Endodermal cell (in vitro differentiated cells): ENCODE measurements at regions not wholly inside any gene's neighbourhood (a gene's known extent, or its start where the extent isn't known, plus 50 kb on each side); places are given as distances from the start of the nearest gene placed in this dataset.

Source experiments
- DNase-seq: peaks from one replicate; pipeline ENCODE4 v3.0.0-alpha.2; 2017
- H3K27ac ChIP-seq: 2 replicates; pipeline ENCODE4 v1.5.1; 2013; ENCODE audit warnings: mild to moderate bottlenecking, low read depth, low read length, moderate library complexity
- H3K27me3 ChIP-seq: 2 replicates; pipeline ENCODE4 v1.6.1; 2013; ENCODE audit warnings: mild to moderate bottlenecking, low read length, moderate library complexity; ENCODE audit not compliant: insufficient read depth, control insufficient read depth, poor library complexity, severe bottlenecking
- H3K36me3 ChIP-seq: 2 replicates; pipeline ENCODE4 v1.7.0; 2013; ENCODE audit warnings: mild to moderate bottlenecking, low read length, moderate library complexity; ENCODE audit not compliant: control insufficient read depth, insufficient read depth
- H3K4me1 ChIP-seq: one replicate; pipeline ENCODE4 v1.7.0; 2013; ENCODE audit warnings: low read length; ENCODE audit not compliant: control insufficient read depth, insufficient read depth
- H3K4me3 ChIP-seq: 2 replicates; pipeline ENCODE4 v1.5.1; 2013; ENCODE audit warnings: mild to moderate bottlenecking, low read length, moderate library complexity
- H3K9ac ChIP-seq: 2 replicates; pipeline ENCODE4 v1.6.1; 2013; ENCODE audit warnings: mild to moderate bottlenecking, low read length, moderate library complexity; ENCODE audit not compliant: poor library complexity, severe bottlenecking; ENCODE audit errors: extremely low read depth
- H3K9me3 ChIP-seq: 2 replicates; pipeline ENCODE4 v1.6.1; 2013; ENCODE audit warnings: mild to moderate bottlenecking, low read length, moderate library complexity; ENCODE audit not compliant: control insufficient read depth
- H3K27ac Mint-ChIP-seq: 2 replicates; pipeline ENCODE4 v1.8.0; 2020; ENCODE audit warnings: mixed read lengths
- H3K27me3 Mint-ChIP-seq: 2 replicates; pipeline ENCODE4 v1.8.0; 2021; ENCODE audit warnings: mild to moderate bottlenecking, mixed read lengths; ENCODE audit not compliant: insufficient read depth
- H3K36me3 Mint-ChIP-seq: 2 replicates; pipeline ENCODE4 v1.8.0; 2020; ENCODE audit warnings: low read depth, mixed read lengths
- H3K4me1 Mint-ChIP-seq: 2 replicates; pipeline ENCODE4 v1.8.0; 2020; ENCODE audit warnings: mixed read lengths
- H3K4me3 Mint-ChIP-seq: 2 replicates; pipeline ENCODE4 v1.8.0; 2020; ENCODE audit warnings: mild to moderate bottlenecking, moderate library complexity, mixed read lengths
- H3K9me3 Mint-ChIP-seq: 2 replicates; pipeline ENCODE4 v1.8.0; 2020; ENCODE audit warnings: mild to moderate bottlenecking, mixed read lengths
- CTCF ChIP-seq: fragments of 200-600 bp; sonication (generic); conservative IDR thresholded peaks from 2 replicates; pipeline ENCODE4 v1.5.0; 2021; ENCODE audit warnings: antibody characterized with exemption, mild to moderate bottlenecking
- WGBS, 2 experiments: methylation state at CpG; one replicate each; pipeline versions ENCODE4 v1.1.5 to v1.1.7; 2013; ENCODE audit warnings: missing lambda C conversion rate in 2 of 2, mixed read lengths in 1 of 2; ENCODE audit not compliant: insufficient coverage in 1 of 2, insufficient read length in 1 of 2; 5-methylcytosine and 5-hydroxymethylcytosine counted together

GRCh38 chr17:70618641-70619040 lies 449.3 kb downstream of the KCNJ2 start:
- H3K9ac ChIP-seq = no peak overlapping the region
- DNase-seq = no peak
- no peaks in the 10 kb centered on the region for H3K4me1 ChIP-seq
- H3K27ac ChIP-seq = no peak overlapping the region
- no peaks in the 10 kb centered on the region for H3K27me3 ChIP-seq
- no peak overlapping the region for H3K27ac Mint-ChIP-seq
- no peaks in the 10 kb centered on the region for H3K9me3 ChIP-seq
- H3K4me3 Mint-ChIP-seq = no peak overlapping the region
- no peak overlapping the region for H3K4me3 ChIP-seq
- 87 to 92% methylated on average over 2 to 4 of the region's 4 CpGs for WGBS, 2 experiments
- no peaks in the 10 kb centered on the region for H3K36me3 Mint-ChIP-seq
- H3K27me3 Mint-ChIP-seq = no peaks in the 10 kb centered on the region
- H3K4me1 Mint-ChIP-seq = no peaks in the 10 kb centered on the region
- no peaks in the 10 kb centered on the region for H3K9me3 Mint-ChIP-seq
- TF ChIP-seq CTCF = no peak
- no peaks in the 10 kb centered on the region for H3K36me3 ChIP-seq

- Histone ChIP-seq H3K27me3 (no peaks in the 10 kb centered on the region), H3K36me3 (no peaks in the 10 kb centered on the region), H3K27ac (no peak overlapping the region), H3K9ac (no peak overlapping the region), H3K9me3 (no peaks in the 10 kb centered on the region), H3K4me1 (no peaks in the 10 kb centered on the region), H3K4me3 (no peak overlapping the region)
- WGBS, 2 experiments = 82 to 93% methylated on average over 5 of the region's 5 CpGs
- no peak for TF ChIP-seq CTCF
- H3K27ac Mint-ChIP-seq = no peak overlapping the region
- H3K36me3 Mint-ChIP-seq = no peaks in the 10 kb centered on the region
- H3K9me3 Mint-ChIP-seq = no peaks in the 10 kb centered on the region
- H3K27me3 Mint-ChIP-seq = no peaks in the 10 kb centered on the region
- DNase-seq = no peak
- H3K4me1 Mint-ChIP-seq = no peaks in the 10 kb centered on the region
- H3K4me3 Mint-ChIP-seq = no peak overlapping the region
These were observed 452.2 kb downstream of the KCNJ2 start for GRCh38 chr17:70621566-70621965.

GRCh38 chr17:70622368-70623260 lies 453.3 kb downstream of the KCNJ2 start:
- peak; percentile 87 for TF ChIP-seq CTCF
- Mint-ChIP-seq H3K36me3 (no peaks in the 10 kb centered on the region), H3K27ac (no peak overlapping the region), H3K27me3 (no peaks in the 10 kb centered on the region), H3K9me3 (no peaks in the 10 kb centered on the region), H3K4me1 (no peaks in the 10 kb centered on the region), H3K4me3 (no peak overlapping the region)
- Histone ChIP-seq H3K4me1 (no peaks in the 10 kb centered on the region), H3K9ac (no peak overlapping the region), H3K4me3 (no peak overlapping the region), H3K36me3 (no peaks in the 10 kb centered on the region), H3K27ac (no peak overlapping the region), H3K9me3 (no peaks in the 10 kb centered on the region), H3K27me3 (no peaks in the 10 kb centered on the region)
- WGBS, 2 experiments = 61 to 81% methylated on average over 6 to 12 of the region's 12 CpGs
- DNase-seq = peak; percentile 91
